ENCODE measurements at regions not wholly inside any gene's neighbourhood (a gene's known extent, or its start where the extent isn't known, plus 50 kb on each side); places are given as distances from the start of the nearest gene placed in this dataset.

- Mint-ChIP-seq H3K36me3 (ENCODE audit: low read depth) (no peaks in the 10 kb centered on the region), H3K27me3 (ENCODE audit: low read depth) (no peaks in the 10 kb centered on the region), H3K4me1 (ENCODE audit: low read depth) (no peaks in the 10 kb centered on the region), H3K27ac (no peak overlapping the region), H3K9me3 (peaks cover 27% of the 10 kb centered on the region), H3K4me3 (no peak overlapping the region)
- no peak for DNase-seq (ENCODE audit: low spot score)
Observed at GRCh38 chr13:86377451-86377850, 578.2 kb upstream of the SLITRK6 start.

- Mint-ChIP-seq H3K27ac (no peak overlapping the region), H3K4me3 (no peak overlapping the region), H3K4me1 (ENCODE audit: low read depth) (no peaks in the 10 kb centered on the region), H3K27me3 (ENCODE audit: low read depth) (no peaks in the 10 kb centered on the region), H3K9me3 (peaks cover 18% of the 10 kb centered on the region), H3K36me3 (ENCODE audit: low read depth) (no peaks in the 10 kb centered on the region)
- DNase-seq (ENCODE audit: low spot score): no peak
Observed at GRCh38 chr13:86378628-86379027, 579.4 kb upstream of the SLITRK6 start.

GRCh38 chr13:86383151-86383550 is 583.9 kb upstream of the SLITRK6 start:
- no peak overlapping the region for H3K27ac Mint-ChIP-seq
- H3K27me3 Mint-ChIP-seq (ENCODE audit: low read depth): no peaks in the 10 kb centered on the region
- DNase-seq (ENCODE audit: low spot score): no peak
- H3K4me1 Mint-ChIP-seq (ENCODE audit: low read depth): no peaks in the 10 kb centered on the region
- peaks cover 12% of the 10 kb centered on the region for H3K9me3 Mint-ChIP-seq
- H3K36me3 Mint-ChIP-seq (ENCODE audit: low read depth): no peaks in the 10 kb centered on the region
- H3K4me3 Mint-ChIP-seq: no peak overlapping the region

GRCh38 chr13:86383561-86383960 is 584.3 kb upstream of the SLITRK6 start:
- H3K36me3 Mint-ChIP-seq (ENCODE audit: low read depth): no peaks in the 10 kb centered on the region

GRCh38 chr13:86397635-86398034 is 598.4 kb upstream of the SLITRK6 start:
- H3K4me3 Mint-ChIP-seq: no peak overlapping the region
- no peaks in the 10 kb centered on the region for H3K27me3 Mint-ChIP-seq (ENCODE audit: low read depth)
- H3K36me3 Mint-ChIP-seq (ENCODE audit: low read depth): no peaks in the 10 kb centered on the region
- no peak overlapping the region for H3K27ac Mint-ChIP-seq
- peaks cover 18% of the 10 kb centered on the region for H3K9me3 Mint-ChIP-seq
- no peaks in the 10 kb centered on the region for H3K4me1 Mint-ChIP-seq (ENCODE audit: low read depth)
- DNase-seq (ENCODE audit: low spot score): no peak

More at GRCh38 chr13:86383561-86383960, 584.3 kb upstream of the SLITRK6 start:
- Mint-ChIP-seq H3K4me3 (no peak overlapping the region), H3K27ac (no peak overlapping the region), H3K27me3 (ENCODE audit: low read depth) (no peaks in the 10 kb centered on the region), H3K4me1 (ENCODE audit: low read depth) (no peaks in the 10 kb centered on the region), H3K9me3 (peaks cover 7% of the 10 kb centered on the region)
- no peak for DNase-seq (ENCODE audit: low spot score)

- no peak overlapping the region for H3K27ac Mint-ChIP-seq
- H3K36me3 Mint-ChIP-seq (ENCODE audit: low read depth): no peaks in the 10 kb centered on the region
- H3K9me3 Mint-ChIP-seq: peaks cover 23% of the 10 kb centered on the region
- H3K4me3 Mint-ChIP-seq: no peak overlapping the region
- no peaks in the 10 kb centered on the region for H3K27me3 Mint-ChIP-seq (ENCODE audit: low read depth)
- no peaks in the 10 kb centered on the region for H3K4me1 Mint-ChIP-seq (ENCODE audit: low read depth)
- DNase-seq (ENCODE audit: low spot score): no peak
Observed at GRCh38 chr13:86399572-86399971, 600.4 kb upstream of the SLITRK6 start.

- no peak overlapping the region for H3K27ac Mint-ChIP-seq
- no peaks in the 10 kb centered on the region for H3K27me3 Mint-ChIP-seq (ENCODE audit: low read depth)
- no peaks in the 10 kb centered on the region for H3K36me3 Mint-ChIP-seq (ENCODE audit: low read depth)
- peaks cover 23% of the 10 kb centered on the region for H3K9me3 Mint-ChIP-seq
- no peak for DNase-seq (ENCODE audit: low spot score)
- no peak overlapping the region for H3K4me3 Mint-ChIP-seq
- no peaks in the 10 kb centered on the region for H3K4me1 Mint-ChIP-seq (ENCODE audit: low read depth)
Observed at GRCh38 chr13:86402500-86402899, 603.3 kb upstream of the SLITRK6 start.

- peaks cover 27% of the 10 kb centered on the region for H3K9me3 Mint-ChIP-seq
- no peaks in the 10 kb centered on the region for H3K4me1 Mint-ChIP-seq (ENCODE audit: low read depth)
- no peaks in the 10 kb centered on the region for H3K27me3 Mint-ChIP-seq (ENCODE audit: low read depth)
- H3K27ac Mint-ChIP-seq: no peak overlapping the region
- no peak for DNase-seq (ENCODE audit: low spot score)
- no peak overlapping the region for H3K4me3 Mint-ChIP-seq
- no peaks in the 10 kb centered on the region for H3K36me3 Mint-ChIP-seq (ENCODE audit: low read depth)
Observed at GRCh38 chr13:86403181-86403580, 604.0 kb upstream of the SLITRK6 start.

GRCh38 chr13:86409466-86410241 is 610.4 kb upstream of the SLITRK6 start:
- Mint-ChIP-seq H3K4me3 (no peak overlapping the region), H3K9me3 (peaks cover 25% of the 10 kb centered on the region), H3K27me3 (ENCODE audit: low read depth) (no peaks in the 10 kb centered on the region), H3K27ac (no peak overlapping the region), H3K36me3 (ENCODE audit: low read depth) (no peaks in the 10 kb centered on the region), H3K4me1 (ENCODE audit: low read depth) (no peaks in the 10 kb centered on the region)
- DNase-seq (ENCODE audit: low spot score): no peak

- Mint-ChIP-seq H3K27ac (no peak overlapping the region), H3K27me3 (ENCODE audit: low read depth) (no peaks in the 10 kb centered on the region), H3K36me3 (ENCODE audit: low read depth) (no peaks in the 10 kb centered on the region), H3K9me3 (peaks cover 59% of the 10 kb centered on the region), H3K4me1 (ENCODE audit: low read depth) (no peaks in the 10 kb centered on the region), H3K4me3 (no peak overlapping the region)
- DNase-seq (ENCODE audit: low spot score): no peak
Observed at GRCh38 chr13:86425170-86425815, 626.1 kb upstream of the SLITRK6 start.

GRCh38 chr13:86426437-86426836 is 627.2 kb upstream of the SLITRK6 start:
- H3K4me1 Mint-ChIP-seq (ENCODE audit: low read depth): no peaks in the 10 kb centered on the region
- H3K27me3 Mint-ChIP-seq (ENCODE audit: low read depth): no peaks in the 10 kb centered on the region
- H3K27ac Mint-ChIP-seq: no peak overlapping the region
- no peak for DNase-seq (ENCODE audit: low spot score)
- H3K36me3 Mint-ChIP-seq (ENCODE audit: low read depth): no peaks in the 10 kb centered on the region
- no peak overlapping the region for H3K4me3 Mint-ChIP-seq
- peaks cover 52% of the 10 kb centered on the region for H3K9me3 Mint-ChIP-seq

- no peaks in the 10 kb centered on the region for H3K36me3 Mint-ChIP-seq (ENCODE audit: low read depth)
- H3K27me3 Mint-ChIP-seq (ENCODE audit: low read depth): no peaks in the 10 kb centered on the region
- DNase-seq (ENCODE audit: low spot score): no peak
- peaks cover 45% of the 10 kb centered on the region for H3K9me3 Mint-ChIP-seq
- H3K4me3 Mint-ChIP-seq: no peak overlapping the region
- no peak overlapping the region for H3K27ac Mint-ChIP-seq
- no peaks in the 10 kb centered on the region for H3K4me1 Mint-ChIP-seq (ENCODE audit: low read depth)
Observed at GRCh38 chr13:86429756-86430155, 630.5 kb upstream of the SLITRK6 start.

GRCh38 chr13:86438034-86438433 is 638.8 kb upstream of the SLITRK6 start:
- H3K4me3 Mint-ChIP-seq: no peak overlapping the region
- H3K27me3 Mint-ChIP-seq (ENCODE audit: low read depth): no peaks in the 10 kb centered on the region
- H3K36me3 Mint-ChIP-seq (ENCODE audit: low read depth): no peaks in the 10 kb centered on the region
- no peak for DNase-seq (ENCODE audit: low spot score)
- H3K27ac Mint-ChIP-seq: no peak overlapping the region
- no peaks in the 10 kb centered on the region for H3K4me1 Mint-ChIP-seq (ENCODE audit: low read depth)
- H3K9me3 Mint-ChIP-seq: peaks cover 35% of the 10 kb centered on the region

GRCh38 chr13:86445206-86445605 is 646.0 kb upstream of the SLITRK6 start:
- Mint-ChIP-seq H3K27me3 (ENCODE audit: low read depth) (no peaks in the 10 kb centered on the region), H3K9me3 (peaks cover 44% of the 10 kb centered on the region), H3K4me1 (ENCODE audit: low read depth) (no peaks in the 10 kb centered on the region), H3K36me3 (ENCODE audit: low read depth) (no peaks in the 10 kb centered on the region), H3K27ac (no peak overlapping the region), H3K4me3 (no peak overlapping the region)
- no peak for DNase-seq (ENCODE audit: low spot score)

All from T-helper 2 cell treated with Interferon-gamma antibody and Interleukin-4, amounts not matched to agents 5 μg/mL and 100 μg/mL, for 36 hours (primary cell).